ENCODE measurements at regions not wholly inside any gene's neighbourhood (a gene's known extent, or its start where the extent isn't known, plus 50 kb on each side); places are given as distances from the start of the nearest gene placed in this dataset.
"Not testable (repeated sequence)": the region's sequence is repeated elsewhere in the genome, so short reads cannot be mapped to it uniquely, and the experiment has no call there.

DNA sequence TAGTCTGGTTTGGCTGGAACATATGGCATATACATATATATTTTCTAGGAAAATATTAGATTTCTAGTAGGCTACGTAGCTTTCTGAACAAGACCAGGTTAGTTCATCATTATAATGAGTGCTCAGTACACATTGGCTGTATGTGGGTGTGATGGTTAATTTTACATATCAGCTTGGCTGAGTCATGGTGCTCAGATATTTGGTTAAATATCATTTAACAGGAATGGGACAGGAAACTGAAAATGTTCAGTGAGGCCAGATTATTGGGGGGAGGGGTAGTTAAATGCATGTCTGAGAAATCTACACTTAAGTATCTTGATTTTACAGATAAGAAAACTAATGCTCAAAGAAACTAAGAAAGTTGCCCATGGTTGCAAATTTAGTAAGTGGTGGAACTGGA lies 160.1 kb downstream of the RBMX2 start:
- TF ChIP-seq, protein P1, sequence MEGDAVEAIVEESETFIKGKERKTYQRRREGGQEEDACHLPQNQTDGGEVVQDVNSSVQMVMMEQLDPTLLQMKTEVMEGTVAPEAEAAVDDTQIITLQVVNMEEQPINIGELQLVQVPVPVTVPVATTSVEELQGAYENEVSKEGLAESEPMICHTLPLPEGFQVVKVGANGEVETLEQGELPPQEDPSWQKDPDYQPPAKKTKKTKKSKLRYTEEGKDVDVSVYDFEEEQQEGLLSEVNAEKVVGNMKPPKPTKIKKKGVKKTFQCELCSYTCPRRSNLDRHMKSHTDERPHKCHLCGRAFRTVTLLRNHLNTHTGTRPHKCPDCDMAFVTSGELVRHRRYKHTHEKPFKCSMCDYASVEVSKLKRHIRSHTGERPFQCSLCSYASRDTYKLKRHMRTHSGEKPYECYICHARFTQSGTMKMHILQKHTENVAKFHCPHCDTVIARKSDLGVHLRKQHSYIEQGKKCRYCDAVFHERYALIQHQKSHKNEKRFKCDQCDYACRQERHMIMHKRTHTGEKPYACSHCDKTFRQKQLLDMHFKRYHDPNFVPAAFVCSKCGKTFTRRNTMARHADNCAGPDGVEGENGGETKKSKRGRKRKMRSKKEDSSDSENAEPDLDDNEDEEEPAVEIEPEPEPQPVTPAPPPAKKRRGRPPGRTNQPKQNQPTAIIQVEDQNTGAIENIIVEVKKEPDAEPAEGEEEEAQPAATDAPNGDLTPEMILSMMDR (IDR thresholded peaks at IDR 0.05; ENCODE audit: insufficient read depth, low read length) = no peak
- TF ChIP-seq GABPA (IDR thresholded peaks at IDR 0.05; ENCODE audit: low read depth) = no peak
- no peak for TF ChIP-seq POLR2AphosphoS5 (IDR thresholded peaks at IDR 0.05; ENCODE audit: low read depth)
- TF ChIP-seq SPI1 (IDR thresholded peaks at IDR 0.05; ENCODE audit: borderline replicate concordance, low read depth) = no peak
- TF ChIP-seq, protein P2, sequence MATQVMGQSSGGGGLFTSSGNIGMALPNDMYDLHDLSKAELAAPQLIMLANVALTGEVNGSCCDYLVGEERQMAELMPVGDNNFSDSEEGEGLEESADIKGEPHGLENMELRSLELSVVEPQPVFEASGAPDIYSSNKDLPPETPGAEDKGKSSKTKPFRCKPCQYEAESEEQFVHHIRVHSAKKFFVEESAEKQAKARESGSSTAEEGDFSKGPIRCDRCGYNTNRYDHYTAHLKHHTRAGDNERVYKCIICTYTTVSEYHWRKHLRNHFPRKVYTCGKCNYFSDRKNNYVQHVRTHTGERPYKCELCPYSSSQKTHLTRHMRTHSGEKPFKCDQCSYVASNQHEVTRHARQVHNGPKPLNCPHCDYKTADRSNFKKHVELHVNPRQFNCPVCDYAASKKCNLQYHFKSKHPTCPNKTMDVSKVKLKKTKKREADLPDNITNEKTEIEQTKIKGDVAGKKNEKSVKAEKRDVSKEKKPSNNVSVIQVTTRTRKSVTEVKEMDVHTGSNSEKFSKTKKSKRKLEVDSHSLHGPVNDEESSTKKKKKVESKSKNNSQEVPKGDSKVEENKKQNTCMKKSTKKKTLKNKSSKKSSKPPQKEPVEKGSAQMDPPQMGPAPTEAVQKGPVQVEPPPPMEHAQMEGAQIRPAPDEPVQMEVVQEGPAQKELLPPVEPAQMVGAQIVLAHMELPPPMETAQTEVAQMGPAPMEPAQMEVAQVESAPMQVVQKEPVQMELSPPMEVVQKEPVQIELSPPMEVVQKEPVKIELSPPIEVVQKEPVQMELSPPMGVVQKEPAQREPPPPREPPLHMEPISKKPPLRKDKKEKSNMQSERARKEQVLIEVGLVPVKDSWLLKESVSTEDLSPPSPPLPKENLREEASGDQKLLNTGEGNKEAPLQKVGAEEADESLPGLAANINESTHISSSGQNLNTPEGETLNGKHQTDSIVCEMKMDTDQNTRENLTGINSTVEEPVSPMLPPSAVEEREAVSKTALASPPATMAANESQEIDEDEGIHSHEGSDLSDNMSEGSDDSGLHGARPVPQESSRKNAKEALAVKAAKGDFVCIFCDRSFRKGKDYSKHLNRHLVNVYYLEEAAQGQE (IDR thresholded peaks at IDR 0.05; ENCODE audit: insufficient replicate concordance, low read depth) = no peak
- Histone ChIP-seq H3K4me3 (replicated peaks; ENCODE audit: insufficient read depth, low read length) (no peak overlapping the region), H3K27ac (replicated peaks) (no peak overlapping the region), H3K27me3 (ENCODE audit: insufficient read depth, poor library complexity, severe bottlenecking) (no peaks in the 10 kb centered on the region)
- DNase-seq (ENCODE audit: low read depth in 1 of 2, low spot score in 1 of 2) = no peak

- Histone ChIP-seq H3K27me3 (ENCODE audit: insufficient read depth, poor library complexity, severe bottlenecking) (no peaks in the 10 kb centered on the region), H3K4me3 (replicated peaks; ENCODE audit: insufficient read depth, low read length) (no peak overlapping the region), H3K27ac (replicated peaks) (no peak overlapping the region)
- no peak for DNase-seq (ENCODE audit: low read depth in 1 of 2, low spot score in 1 of 2)
- TF ChIP-seq, protein P2 (IDR thresholded peaks at IDR 0.05; ENCODE audit: insufficient replicate concordance, low read depth) = no peak
These were observed 161.7 kb downstream of the RBMX2 start for GRCh38 chrX:130563476-130563875.

DNA sequence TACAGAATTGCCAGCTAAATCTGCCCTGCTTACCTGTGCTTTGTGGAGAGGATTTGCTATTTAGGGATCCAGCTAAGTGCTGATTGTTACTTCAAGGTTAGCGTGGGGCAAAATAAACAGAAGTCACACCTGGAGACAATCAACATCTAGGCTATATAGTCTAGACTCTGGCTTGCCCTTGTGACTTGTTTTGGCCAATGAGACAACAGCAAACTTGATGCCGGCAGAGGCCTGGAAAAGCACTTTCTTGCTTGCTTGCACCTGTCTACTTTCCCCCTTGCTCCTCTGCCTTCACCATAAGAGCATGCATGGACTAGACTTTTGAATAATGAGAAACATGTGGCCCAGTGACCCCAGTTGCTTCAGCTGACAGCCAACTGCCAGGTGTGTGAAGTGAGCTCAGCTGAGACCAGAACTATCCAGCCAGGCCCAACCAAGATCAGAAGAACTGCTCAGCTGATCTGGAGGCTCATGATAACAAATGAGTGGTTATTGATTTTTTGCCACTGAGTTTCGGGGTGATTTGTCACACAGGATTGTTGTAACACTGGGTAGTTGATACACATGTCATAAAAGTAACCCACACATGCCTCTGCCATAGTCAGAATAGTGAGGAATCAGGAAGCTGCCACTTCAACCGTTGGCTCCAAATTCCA lies 164.4 kb downstream of the RBMX2 start:
- no peaks in the 10 kb centered on the region for H3K27me3 ChIP-seq (ENCODE audit: insufficient read depth, poor library complexity, severe bottlenecking)
- no peak for TF ChIP-seq POLR2AphosphoS5 (IDR thresholded peaks at IDR 0.05; ENCODE audit: low read depth)

GRCh38 chrX:130573030-130573429 lies 171.2 kb downstream of the RBMX2 start:
- H3K27me3 ChIP-seq (ENCODE audit: insufficient read depth, poor library complexity, severe bottlenecking); DNase-seq (ENCODE audit: low read depth in 1 of 2, low spot score in 1 of 2); H3K27ac ChIP-seq (replicated peaks); H3K4me3 ChIP-seq (replicated peaks; ENCODE audit: insufficient read depth, low read length): not testable (repeated sequence)

More for the DNA sequence above, 164.4 kb downstream of the RBMX2 start:
- H3K4me3 ChIP-seq (replicated peaks; ENCODE audit: insufficient read depth, low read length) = no peak overlapping the region
- no peak overlapping the region for H3K27ac ChIP-seq (replicated peaks)
- no peak for DNase-seq (ENCODE audit: low read depth in 1 of 2, low spot score in 1 of 2)
